D721Med (cell line): ENCODE measurements at regions not wholly inside any gene's neighbourhood (a gene's known extent, or its start where the extent isn't known, plus 50 kb on each side); places are given as distances from the start of the nearest gene placed in this dataset.

ENCODE experiments used
- DNase-seq: peaks from one replicate; pipeline ENCODE4 v3.0.0; 2011; ENCODE audit warnings: low spot score; ENCODE audit not compliant: insufficient read length
- FAIRE-seq: peaks from 2 replicates; lab custom pipeline; 2011; peaks lifted over from hg19 to GRCh38; lab: Jason Lieb, UNC
- TF ChIP-seq, protein P1 (sequence below): IDR thresholded peaks from 2 replicates; pipeline ENCODE4 v1.5.1; 2012; ENCODE audit warnings: mild to moderate bottlenecking, control low read depth; ENCODE audit not compliant: insufficient read depth; ENCODE audit errors: missing control alignments

DNA sequence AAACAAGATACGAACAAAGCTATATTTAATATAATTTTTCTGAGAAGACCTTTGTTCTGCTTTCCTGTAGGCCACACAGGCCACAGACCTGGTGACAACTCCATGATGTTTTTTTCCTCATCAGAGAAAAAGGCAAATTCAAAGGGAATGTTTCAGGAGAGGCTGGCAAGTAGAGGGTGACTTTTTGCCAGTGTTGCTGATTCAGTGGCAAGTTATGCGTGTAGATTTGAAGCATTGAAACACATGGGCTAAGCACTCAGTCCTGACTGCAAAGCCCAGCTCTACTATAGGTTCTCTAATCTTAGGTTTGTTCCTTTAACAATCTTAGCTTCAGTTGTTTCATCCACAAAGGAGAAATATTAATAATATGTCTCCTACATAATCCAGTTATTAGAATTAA lies 499.8 kb downstream of the SUCLG1 start:
- no peak for FAIRE-seq
- DNase-seq, result no peak
- TF ChIP-seq, protein P1, sequence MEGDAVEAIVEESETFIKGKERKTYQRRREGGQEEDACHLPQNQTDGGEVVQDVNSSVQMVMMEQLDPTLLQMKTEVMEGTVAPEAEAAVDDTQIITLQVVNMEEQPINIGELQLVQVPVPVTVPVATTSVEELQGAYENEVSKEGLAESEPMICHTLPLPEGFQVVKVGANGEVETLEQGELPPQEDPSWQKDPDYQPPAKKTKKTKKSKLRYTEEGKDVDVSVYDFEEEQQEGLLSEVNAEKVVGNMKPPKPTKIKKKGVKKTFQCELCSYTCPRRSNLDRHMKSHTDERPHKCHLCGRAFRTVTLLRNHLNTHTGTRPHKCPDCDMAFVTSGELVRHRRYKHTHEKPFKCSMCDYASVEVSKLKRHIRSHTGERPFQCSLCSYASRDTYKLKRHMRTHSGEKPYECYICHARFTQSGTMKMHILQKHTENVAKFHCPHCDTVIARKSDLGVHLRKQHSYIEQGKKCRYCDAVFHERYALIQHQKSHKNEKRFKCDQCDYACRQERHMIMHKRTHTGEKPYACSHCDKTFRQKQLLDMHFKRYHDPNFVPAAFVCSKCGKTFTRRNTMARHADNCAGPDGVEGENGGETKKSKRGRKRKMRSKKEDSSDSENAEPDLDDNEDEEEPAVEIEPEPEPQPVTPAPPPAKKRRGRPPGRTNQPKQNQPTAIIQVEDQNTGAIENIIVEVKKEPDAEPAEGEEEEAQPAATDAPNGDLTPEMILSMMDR, result no peak

DNA sequence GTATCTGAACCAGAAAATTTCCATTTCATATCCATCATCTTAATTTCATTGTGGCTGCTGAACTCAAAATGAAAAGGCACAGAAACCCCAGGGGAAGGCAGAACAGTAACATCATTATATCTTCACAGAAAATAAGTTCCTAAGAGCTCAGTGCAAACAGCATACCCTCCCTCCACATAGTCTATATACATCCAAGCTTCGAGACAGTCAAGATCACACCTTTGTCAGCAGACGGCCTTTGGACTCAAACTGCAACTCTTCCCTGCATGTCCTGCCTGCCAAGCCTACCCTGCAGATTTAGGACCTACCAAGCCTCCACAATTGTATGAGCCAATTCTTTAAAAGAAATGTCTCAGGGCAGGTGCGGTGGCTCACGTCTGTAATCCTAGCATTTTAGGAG lies 502.1 kb downstream of the SUCLG1 start:
- no peak for FAIRE-seq

DNA sequence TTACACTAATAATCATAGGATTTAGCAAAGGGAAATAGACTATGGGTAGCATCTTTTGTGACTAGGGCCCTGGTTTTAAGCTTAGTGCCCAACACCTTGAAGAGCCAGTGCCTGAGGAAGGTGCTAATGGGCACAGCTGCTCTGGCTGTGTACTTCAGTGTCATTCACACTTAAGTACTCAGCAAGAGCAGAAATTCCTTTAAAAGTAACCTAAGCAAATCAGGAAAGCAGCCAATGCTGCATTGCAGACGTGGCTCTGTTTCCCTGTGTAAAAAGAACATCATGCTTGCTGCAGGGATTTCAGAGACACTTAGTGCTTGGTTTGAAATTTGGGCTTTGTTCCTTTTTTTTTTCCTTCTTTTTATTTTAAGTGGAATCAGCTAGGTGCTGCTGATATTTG lies 505.4 kb downstream of the SUCLG1 start:
- TF ChIP-seq, protein P1, result no peak
- FAIRE-seq, result no peak
- DNase-seq, result no peak

More for the DNA sequence above, 502.1 kb downstream of the SUCLG1 start:
- TF ChIP-seq, protein P1, result no peak
- no peak for DNase-seq

DNA sequence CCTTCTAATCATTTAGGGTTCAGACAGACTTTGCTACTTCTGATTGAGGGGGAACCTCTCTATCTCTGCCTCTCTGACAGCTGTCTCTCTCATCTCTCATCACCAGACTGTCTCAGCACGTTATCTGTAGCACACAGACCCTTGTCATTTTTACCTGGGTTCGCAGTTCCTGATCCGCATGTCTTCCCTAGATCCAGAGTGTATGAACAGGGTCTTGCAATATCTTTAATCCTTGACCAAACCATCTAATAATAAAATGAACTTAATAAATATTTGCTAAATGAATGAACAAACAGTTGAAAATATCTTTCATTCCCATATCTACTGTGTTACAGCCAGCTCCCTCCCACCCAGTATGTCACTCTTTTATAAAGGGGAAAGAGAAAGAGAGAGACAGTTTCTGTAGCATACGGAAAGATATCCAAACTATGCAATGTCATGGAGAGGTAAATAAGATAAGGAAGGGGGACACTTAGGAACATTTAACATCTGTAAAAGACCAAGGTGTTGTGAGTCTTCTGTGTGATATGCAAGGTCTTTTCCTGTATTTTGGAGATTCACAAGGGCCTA lies 507.6 kb downstream of the SUCLG1 start:
- DNase-seq (no peak), FAIRE-seq (no peak)
- TF ChIP-seq, protein P1, result no peak

DNA sequence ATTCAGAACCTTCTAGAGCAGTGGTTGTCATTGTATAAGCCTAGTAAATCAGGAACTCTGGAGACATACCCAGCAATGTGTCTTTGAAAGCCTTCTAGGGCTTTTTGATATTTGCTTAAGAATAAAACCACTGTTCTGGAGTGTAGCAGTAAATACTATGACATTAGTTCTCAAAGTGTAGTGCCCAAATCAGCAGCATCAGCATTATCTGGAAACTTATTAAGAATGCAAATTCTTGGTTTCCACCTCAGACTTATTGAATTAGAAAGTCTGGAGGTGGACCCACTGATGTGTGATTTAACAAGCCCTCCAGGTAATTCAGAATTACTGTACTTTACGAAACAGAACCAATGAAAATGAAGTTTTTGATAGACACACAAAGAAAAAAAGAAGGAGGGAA lies 509.7 kb downstream of the SUCLG1 start:
- TF ChIP-seq, protein P1, result no peak
- FAIRE-seq (no peak), DNase-seq (no peak)

DNA sequence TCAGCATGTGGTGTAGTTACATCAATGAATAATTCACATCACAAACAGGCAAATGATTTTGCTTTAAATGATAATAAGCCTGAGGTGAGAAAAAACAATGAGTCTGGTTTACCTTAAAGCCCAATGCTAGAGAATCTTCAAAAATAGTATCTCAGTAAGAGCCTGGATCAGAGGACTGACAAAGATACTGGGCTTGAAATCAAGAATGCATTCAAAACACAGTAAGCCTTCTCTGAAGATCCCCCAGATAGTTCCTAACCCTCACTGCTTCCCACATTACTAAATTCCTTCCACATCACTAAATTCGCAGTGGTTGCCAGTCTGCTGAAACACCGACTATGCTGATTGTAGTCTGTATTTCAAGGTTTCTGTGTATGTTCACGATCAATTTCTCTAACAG lies 514.9 kb downstream of the SUCLG1 start:
- TF ChIP-seq, protein P1, result no peak
- FAIRE-seq, result no peak
- no peak for DNase-seq

DNA sequence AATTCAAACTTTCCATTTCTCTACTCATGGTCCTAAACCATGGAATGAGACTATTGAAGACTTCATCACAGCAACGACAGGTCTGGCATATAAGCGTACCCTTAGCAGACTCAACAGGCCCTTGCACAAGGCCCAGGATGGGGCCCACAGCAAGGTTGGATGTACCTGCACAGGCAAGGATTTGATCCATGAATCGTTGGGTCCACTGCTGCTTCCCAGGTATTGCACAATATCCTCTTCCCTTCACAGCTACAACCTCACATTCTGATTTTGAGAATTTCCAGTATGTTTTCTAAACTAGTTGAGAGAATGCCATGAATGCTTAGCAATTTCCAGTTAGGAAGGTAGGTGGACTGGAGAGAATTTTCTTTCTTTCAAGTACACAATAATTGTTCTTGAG lies 515.8 kb downstream of the SUCLG1 start:
- FAIRE-seq, result no peak
- TF ChIP-seq, protein P1, result no peak
- DNase-seq, result no peak
